HG03469 (cell line): ENCODE measurements at regions not wholly inside any gene's neighbourhood (a gene's known extent, or its start where the extent isn't known, plus 50 kb on each side); places are given as distances from the start of the nearest gene placed in this dataset.

Experiments
- ATAC-seq: cut with Tn5 transposase; IDR thresholded peaks from one replicate; pipeline ENCODE4 v1.9.1; 2021; ENCODE audit warnings: mild to moderate bottlenecking, moderate library complexity, moderate number of reproducible peaks; ENCODE audit not compliant: unreplicated experiment

DNA sequence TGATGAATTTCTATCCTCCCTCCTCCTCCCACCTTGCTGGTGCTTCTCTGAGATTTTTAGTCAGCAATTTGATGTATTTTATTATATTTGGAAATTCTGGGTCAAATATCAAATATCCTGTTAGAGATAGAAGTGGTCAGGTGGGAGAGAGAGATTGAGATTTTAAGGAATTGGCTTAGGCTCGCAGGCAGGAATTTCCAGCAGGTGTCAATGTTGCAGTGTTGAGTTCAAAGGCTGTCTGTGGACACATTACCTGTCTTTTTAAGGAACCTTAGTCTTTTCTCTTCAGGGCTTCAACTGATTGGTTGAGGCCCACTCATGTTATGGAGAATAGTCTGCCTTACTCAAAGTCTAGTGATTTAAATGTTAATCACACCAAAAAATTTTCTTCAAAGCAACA is 457.3 kb downstream of the FLRT2 start:
- no peak for ATAC-seq

DNA sequence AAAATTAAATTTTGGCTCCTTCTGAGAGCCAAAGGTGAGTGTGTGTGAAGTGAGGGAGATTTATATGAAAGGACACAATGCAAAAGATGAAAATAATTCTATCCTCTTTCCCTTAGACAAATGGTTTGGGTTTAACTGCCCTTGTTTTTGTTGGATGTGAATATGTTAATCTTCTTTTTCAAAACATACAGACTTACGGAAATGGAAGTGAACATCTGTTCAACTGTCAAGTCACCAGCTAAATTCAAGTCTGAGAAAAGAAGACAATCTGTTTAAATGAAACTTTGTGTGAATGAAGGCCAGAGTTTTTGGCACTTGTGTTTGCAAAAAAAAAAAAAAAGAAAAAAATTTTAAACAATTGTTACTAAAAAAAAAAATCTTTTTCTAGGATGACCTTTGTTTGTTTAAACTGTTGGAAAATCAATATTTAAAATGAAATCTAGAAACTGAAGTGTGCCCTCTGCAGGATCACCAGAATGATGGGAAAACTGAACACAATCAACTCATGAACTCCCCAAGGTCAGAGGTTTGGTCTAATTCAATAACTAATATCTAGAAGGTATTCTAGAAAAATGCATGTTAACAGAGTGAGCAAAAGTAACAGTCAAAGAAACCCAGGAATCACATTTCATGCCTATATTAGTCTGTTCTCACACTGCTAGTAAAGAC is 448.8 kb downstream of the FLRT2 start:
- no peak for ATAC-seq

DNA sequence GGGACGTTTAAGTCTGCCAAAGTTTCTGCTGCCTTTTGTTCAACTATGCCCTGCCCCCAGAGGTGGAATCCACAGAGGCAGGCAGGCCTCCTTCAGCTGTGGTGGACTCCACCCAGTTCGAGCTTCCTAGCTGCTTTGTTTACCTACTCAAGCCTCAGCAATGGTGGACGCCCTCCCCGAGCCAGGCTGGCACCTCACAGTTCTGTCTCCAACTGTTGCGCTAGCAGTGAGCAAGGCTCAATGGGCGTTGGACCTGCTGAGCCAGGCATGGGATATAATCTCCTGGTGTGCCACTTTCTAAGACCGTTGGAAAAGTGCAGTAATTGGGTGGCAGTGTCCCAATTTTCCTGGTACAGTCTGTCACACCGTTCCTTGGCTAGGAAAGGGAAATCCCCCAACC is 444.7 kb downstream of the FLRT2 start:
- ATAC-seq = no peak

DNA sequence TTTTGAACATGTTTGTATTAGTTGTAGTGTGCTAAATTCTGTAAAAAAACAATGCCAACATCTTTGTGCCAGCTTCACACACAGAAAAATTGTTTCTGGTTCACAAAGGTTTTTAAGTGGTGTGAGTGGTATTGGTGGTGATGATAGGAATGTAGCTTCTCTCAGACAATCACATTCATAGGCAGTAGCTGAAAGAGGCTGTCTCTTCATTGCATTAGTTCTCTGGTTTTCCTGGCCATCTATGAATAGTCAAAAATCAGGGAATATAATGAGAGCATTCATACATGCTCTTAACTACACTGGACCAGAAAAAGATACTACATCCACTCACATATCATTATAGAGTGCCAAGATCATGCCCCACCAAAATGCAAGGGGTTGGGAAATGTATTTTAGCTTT is 433.5 kb downstream of the FLRT2 start:
- ATAC-seq = no peak

DNA sequence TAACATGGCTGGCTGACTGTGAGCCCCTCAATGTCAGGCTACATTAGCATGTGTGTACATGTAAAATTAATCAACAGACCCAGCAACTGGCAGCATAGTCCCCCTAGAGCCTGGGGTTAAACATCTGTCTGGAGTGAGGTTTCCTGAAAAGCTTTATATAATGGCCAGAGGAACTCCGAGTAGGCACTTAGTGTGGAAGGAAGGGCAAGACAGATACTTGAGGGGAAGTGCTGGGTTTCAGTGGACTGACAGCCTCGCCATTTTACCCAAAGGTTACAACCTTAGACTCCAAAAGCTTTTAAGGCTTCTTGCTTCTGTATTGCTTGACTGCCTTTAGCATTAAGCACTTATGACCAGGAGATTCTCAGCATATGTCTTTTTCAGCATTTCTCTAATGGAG is 430.8 kb downstream of the FLRT2 start:
- ATAC-seq = no peak

DNA sequence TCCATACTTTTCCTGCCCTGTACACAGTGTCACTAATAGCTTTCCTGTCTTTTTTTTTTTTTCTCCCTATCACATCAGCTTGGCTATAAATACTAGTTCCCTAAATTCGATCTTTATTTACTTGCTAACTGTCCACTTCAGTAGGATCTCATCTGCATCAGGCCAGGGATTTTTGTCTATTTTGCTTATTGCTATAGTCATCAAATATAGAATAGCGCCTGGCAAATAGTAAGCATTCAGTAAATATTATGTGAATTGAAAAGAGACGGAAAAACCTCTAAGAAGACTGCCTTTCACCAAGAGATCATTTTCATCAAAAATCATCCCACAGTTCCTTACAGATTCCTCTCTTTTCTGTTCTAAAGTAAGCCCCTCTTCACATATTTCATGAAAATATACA is 429.1 kb downstream of the FLRT2 start:
- no peak for ATAC-seq

DNA sequence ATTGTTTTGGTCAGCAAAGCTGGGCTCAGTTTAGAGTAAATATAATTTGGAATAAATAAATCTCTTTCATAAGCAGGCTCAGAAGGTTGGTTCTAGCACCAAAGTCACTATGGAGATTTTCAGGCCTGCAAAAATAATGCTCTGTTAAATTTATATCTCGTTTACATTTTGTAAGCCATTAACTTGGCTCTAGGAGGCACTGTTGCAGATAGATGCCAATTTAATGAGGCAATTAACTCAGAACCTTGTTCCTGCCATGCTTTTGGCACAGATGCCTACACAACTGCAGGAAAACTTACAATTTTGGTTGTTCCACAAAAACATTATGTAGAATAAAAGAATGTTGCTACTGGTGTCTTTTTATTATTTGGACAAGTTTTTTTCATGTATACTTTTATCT is 428.1 kb downstream of the FLRT2 start:
- no peak for ATAC-seq

DNA sequence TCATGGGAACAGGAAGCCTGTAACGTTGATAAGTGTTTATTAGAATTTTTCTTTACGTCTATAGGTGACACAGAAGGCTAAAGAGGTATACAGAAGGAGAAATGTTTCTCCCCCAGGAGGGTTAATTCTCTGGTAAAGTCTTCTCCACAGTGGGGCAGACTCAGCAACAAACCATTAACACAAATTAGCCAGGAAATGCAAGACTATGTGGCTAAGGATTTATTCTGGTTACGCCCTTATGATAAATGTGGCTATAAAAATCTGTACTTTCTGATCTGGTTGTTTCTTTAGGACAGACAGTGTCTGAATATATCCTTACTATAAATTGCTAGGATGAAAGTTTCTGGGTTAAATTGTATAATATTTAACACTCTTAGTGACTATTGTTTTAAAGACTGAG is 423.3 kb downstream of the FLRT2 start:
- no peak for ATAC-seq

DNA sequence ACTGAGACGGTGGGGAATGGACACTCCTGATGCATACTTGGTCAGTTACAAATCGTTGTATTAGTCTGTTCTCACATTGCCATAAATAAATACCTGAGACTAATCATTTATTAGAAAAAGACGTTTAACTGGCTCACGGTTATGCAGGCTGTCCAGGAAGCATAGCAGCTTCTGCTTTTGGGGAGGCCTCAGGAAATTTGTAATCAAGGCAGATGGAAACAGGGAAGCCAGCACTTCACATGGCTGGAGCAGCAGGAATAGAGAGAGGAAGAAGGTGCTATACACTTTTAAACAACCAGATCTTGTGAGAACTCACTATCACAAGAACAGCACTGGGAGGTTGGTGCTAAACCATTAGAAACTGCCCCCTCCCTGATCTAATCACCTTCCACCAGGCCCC is 418.2 kb downstream of the FLRT2 start:
- ATAC-seq = no peak

DNA sequence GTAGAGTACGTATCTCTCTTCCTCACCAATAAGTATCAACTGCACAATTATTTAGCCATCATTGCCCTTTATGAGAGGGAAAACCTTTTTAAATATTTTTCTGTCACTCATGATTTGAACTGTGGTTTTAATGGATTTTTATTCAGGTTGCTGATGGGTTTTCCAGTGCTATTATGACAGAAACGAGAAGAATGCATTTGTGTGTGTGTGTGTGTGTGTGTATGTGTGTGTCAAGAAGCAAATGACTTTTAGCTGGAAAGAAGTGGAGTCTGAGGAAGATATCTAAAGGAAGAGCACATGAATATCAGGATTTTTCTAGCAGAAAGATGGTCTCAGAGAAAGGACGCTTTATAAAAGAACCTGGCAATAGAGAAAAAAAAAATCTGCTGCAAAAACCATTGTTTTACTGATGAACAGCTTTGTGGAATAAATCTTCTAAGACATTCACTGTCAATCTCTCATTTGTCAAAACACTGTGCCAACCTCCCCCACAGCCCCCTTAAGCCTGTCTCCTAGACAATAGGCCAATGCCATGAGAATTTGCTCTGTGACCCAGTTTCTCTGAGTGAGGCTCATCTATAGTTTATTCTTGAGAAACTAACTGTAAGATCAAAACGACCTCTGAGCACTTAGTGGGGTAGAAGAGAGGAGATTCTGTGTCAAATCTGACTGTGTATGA is 417.7 kb downstream of the FLRT2 start:
- no peak for ATAC-seq

DNA sequence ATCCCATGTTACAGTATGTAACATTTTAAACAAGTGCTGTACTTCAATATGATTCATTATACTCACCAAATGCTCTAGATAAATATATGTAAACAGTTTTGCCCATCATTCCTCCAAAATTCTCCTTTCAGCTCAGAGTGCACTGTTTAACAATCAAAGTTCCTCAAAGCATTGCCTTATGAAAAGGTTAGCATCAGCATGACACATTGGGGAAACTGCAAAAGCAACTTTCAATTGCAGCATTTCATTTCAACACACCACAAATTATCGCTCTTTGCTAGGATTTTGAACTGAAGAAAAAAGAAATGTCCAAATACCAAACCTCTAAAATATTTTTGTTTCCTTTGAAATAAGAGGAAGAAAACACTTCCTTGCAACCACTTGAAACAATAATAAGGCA is 413.2 kb downstream of the FLRT2 start:
- no peak for ATAC-seq

DNA sequence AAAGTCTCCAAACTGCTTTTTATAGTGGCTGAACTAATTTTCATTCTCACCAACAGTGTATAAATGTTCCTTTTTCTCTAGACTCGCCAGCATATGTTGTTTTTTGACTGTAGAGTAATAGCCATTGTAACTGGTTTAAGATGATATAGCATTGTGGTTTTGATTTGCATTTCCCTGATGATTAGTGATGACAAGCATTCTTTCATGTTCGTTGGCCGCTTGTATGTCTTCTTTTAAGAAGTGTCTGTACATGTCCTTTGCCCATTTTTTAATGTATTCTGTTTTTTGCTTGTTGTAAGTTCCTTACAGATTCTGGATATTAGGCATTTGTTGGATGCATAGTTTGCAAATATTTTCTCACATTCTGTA is 404.9 kb downstream of the FLRT2 start:
- ATAC-seq = peak; percentile 25

DNA sequence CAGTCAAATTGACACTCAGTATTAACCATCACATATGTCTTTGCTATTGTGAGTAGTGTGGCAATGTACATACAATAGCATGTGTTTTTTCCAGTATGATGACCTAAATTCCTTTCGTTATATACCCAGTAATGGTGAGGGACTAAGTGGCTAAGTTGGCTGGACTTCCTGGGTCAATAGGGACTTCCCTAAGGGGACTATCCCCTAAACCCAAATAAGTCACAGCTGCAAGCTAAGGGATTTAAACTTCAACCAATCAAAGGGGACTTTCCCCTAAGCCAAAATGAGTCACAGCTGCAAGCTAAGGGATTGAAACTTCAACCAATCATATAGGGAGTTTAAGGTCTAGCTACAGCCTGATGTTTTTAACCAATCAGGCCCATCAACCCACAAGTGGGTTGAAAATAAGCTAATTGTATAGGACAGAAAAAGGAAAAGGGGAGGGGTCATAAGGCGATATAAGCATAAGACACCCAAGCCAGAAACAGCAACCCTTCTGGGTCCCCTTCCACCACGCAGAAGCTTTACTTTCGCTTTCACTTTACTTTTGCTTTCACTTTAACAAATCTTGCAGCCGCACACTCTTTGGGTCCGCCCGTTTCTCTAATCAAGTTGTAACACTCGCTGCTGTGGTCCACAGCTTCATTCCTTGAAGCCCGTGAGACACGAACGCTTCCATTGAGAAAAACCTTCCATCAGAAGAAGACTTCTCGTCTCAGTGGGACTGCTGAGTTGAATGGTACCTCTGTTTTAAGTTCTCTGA is 404.4 kb downstream of the FLRT2 start:
- peak; percentile 79 for ATAC-seq

DNA sequence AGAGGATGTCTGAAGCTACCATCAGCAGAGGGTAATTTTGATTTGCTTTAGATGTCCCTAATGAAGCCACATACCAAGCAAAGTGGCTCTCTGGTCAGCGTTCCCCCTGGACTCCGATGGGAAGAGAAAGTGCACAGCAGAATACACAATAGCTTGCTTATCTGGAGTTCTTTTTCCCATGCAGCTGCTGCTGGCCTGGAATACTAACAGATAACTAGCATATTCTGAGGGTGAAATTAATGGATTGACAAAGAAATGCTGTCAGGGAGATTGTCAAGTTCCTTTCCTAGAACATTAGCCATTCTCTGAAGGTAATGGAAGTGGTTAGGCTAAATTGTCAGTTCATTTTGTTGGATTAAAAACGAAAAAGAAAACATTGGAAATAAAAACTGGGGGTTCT is 391.3 kb downstream of the FLRT2 start:
- ATAC-seq = no peak

DNA sequence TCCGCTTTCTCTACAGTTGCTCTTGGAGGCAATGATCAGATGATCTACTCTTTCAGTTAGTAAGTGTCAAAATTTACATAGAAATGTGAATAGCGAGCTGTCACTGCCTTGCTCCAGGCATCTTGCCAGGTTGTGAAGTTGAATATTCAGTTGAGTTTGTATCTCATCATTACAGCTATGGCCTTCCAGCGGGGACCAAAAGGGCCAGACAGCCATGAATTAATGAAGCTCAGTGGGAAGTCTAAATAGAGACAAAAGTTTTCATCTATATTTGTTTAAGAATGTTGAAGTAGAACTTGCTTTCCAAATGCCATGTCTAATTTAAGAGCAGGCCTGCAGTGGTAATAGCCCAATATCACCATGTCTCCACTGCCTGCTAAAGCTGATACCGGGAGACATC is 387.8 kb downstream of the FLRT2 start:
- ATAC-seq = no peak

DNA sequence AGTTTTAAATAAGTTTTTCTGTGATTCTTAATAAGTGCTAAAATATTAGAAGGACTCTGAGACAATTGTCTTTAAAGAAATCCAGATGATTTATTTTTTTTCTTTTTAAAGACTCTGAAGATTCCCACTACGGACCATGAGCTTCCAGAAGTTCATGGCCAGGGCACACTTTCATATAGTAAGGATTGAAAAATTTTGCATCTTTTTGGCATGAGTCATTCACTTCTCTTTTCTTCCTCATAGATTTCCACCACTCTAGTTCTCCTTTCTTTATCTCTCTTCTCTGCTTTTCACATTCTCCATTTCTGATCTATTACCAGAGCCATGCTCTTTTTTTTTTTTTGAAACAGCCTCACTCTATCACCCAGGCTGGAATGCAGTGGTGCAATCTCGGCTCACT is 385.8 kb downstream of the FLRT2 start:
- no peak for ATAC-seq

DNA sequence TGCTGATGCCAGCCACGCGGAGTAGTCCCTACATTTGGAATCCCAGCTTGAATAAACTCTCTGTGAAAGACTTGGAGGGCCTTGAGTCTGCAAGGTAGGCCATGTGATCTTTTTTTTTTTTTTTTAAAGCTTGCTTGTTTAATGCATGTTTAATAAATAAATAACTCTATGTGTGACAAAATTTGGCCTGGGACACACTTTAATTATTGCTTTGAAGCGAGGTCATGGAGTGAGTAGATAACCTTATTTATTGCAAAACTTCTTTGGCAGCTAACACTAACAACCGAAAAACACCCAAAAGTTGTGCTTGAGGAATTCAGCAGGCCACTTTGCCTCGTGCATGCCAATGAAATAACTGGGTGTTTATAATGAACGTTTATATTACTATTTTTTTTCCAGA is 382.2 kb downstream of the FLRT2 start:
- no peak for ATAC-seq

DNA sequence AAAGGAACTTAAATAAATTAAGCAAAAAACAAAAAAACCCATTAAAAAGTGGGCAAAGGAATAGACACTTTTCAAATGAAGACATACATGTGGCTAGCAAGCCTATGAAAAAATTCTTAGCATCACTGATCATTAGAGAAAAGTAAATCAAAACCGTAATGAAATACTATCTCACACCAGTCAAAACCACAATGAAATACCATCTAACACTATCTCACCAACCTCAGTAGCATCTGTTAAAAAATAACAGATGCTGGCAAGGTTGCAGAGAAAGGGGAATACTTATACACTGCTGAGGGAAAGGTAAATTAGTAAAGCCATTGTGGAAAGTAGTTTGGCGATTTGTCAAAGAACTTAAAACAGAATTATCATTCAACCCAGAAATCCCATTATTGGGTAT is 381.1 kb downstream of the FLRT2 start:
- ATAC-seq = no peak

DNA sequence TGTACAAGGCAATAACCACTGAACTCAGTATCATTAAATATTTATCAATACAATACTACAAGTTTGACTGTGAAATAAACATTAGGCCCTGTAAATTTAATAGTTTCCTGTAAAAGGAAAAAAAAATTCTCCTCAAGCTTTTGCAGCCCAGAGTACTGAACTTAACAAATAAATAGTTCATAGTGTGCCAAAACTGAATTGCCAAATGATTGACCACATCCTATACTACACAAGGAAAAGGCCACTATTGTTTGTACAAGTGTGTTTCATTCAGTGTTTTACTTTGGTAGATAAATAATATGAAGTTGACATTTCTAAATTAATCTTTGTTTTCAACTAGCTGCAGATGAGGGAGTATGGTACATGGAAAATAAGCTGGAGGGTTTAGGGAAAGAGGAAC is 379.6 kb downstream of the FLRT2 start:
- ATAC-seq = no peak

DNA sequence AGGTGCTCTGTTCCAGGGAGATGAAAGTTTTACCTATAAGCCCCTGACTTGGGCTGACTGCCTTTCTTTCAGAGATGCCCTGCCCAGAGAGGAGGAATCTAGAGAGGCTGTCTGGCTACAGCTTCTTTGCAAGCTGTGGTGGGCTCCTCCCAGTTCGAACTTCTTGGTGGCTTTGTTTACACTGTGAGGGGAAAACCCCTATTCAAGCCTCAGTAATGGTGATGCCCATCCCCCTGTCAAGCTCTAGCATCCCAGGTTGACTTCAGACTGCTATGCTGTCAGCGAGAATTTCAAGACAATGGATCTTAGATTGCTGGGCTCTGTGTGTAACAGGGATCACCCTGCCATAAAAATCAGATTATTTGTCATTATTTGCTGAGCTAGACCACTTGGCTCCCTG is 377.6 kb downstream of the FLRT2 start:
- no peak for ATAC-seq

DNA sequence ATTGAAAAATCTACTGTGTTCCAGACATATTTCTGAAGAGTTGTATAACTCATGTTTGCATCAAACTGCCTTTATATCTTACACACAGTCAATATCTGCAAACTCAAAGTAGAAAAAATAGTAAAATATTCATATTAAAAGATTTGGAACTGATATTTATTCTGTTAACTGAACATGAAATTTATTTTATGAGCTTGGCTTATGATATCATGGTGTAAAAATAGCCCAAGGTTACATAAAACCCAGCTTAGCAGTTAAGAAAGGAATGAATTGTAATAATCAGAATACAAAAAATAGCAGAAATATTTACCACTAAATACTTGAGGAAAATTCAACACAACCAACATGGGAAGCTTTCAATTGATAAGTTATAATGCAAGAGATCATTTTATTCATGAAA is 367.9 kb downstream of the FLRT2 start:
- no peak for ATAC-seq

DNA sequence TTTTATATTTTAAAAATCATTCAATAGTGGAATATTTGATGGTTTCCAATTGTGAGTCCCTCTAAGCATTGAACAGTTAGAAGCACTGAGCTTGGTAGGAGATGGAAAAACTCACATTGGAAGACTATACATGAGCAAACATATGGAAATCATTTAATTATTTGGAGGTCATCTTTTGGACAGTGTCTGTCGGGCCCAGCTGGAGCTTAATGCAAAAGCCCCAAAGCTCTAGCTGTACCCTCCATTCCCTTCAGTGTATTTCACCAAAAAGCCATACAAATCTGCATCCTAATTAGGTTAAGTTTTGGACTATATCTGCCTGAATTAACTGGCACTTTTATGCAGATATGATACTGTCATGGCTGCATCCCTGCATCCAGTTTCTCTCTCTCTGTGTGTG is 365.7 kb downstream of the FLRT2 start:
- no peak for ATAC-seq
